Endodermal cell (in vitro differentiated cells): ENCODE measurements at regions not wholly inside any gene's neighbourhood (a gene's known extent, or its start where the extent isn't known, plus 50 kb on each side); places are given as distances from the start of the nearest gene placed in this dataset.

Experiments
- DNase-seq: peaks from one replicate; pipeline ENCODE4 v3.0.0-alpha.2; 2017
- H3K27ac ChIP-seq: 2 replicates; pipeline ENCODE4 v1.5.1; 2013; ENCODE audit warnings: mild to moderate bottlenecking, low read depth, low read length, moderate library complexity
- H3K27me3 ChIP-seq: 2 replicates; pipeline ENCODE4 v1.6.1; 2013; ENCODE audit warnings: mild to moderate bottlenecking, low read length, moderate library complexity; ENCODE audit not compliant: insufficient read depth, control insufficient read depth, poor library complexity, severe bottlenecking
- H3K36me3 ChIP-seq: 2 replicates; pipeline ENCODE4 v1.7.0; 2013; ENCODE audit warnings: mild to moderate bottlenecking, low read length, moderate library complexity; ENCODE audit not compliant: control insufficient read depth, insufficient read depth
- H3K4me1 ChIP-seq: one replicate; pipeline ENCODE4 v1.7.0; 2013; ENCODE audit warnings: low read length; ENCODE audit not compliant: control insufficient read depth, insufficient read depth
- H3K4me3 ChIP-seq: 2 replicates; pipeline ENCODE4 v1.5.1; 2013; ENCODE audit warnings: mild to moderate bottlenecking, low read length, moderate library complexity
- H3K9ac ChIP-seq: 2 replicates; pipeline ENCODE4 v1.6.1; 2013; ENCODE audit warnings: mild to moderate bottlenecking, low read length, moderate library complexity; ENCODE audit not compliant: poor library complexity, severe bottlenecking; ENCODE audit errors: extremely low read depth
- H3K9me3 ChIP-seq: 2 replicates; pipeline ENCODE4 v1.6.1; 2013; ENCODE audit warnings: mild to moderate bottlenecking, low read length, moderate library complexity; ENCODE audit not compliant: control insufficient read depth
- H3K27ac Mint-ChIP-seq: 2 replicates; pipeline ENCODE4 v1.8.0; 2020; ENCODE audit warnings: mixed read lengths
- H3K27me3 Mint-ChIP-seq: 2 replicates; pipeline ENCODE4 v1.8.0; 2021; ENCODE audit warnings: mild to moderate bottlenecking, mixed read lengths; ENCODE audit not compliant: insufficient read depth
- H3K36me3 Mint-ChIP-seq: 2 replicates; pipeline ENCODE4 v1.8.0; 2020; ENCODE audit warnings: low read depth, mixed read lengths
- H3K4me1 Mint-ChIP-seq: 2 replicates; pipeline ENCODE4 v1.8.0; 2020; ENCODE audit warnings: mixed read lengths
- H3K4me3 Mint-ChIP-seq: 2 replicates; pipeline ENCODE4 v1.8.0; 2020; ENCODE audit warnings: mild to moderate bottlenecking, moderate library complexity, mixed read lengths
- H3K9me3 Mint-ChIP-seq: 2 replicates; pipeline ENCODE4 v1.8.0; 2020; ENCODE audit warnings: mild to moderate bottlenecking, mixed read lengths
- WGBS, 2 experiments: methylation state at CpG; one replicate each; pipeline versions ENCODE4 v1.1.5 to v1.1.7; 2013; ENCODE audit warnings: missing lambda C conversion rate in 2 of 2, mixed read lengths in 1 of 2; ENCODE audit not compliant: insufficient coverage in 1 of 2, insufficient read length in 1 of 2; 5-methylcytosine and 5-hydroxymethylcytosine counted together
- TF ChIP-seq, protein P1 (sequence below): fragments of 200-600 bp; sonication (generic); conservative IDR thresholded peaks from 2 replicates; pipeline ENCODE4 v1.5.0; 2021; ENCODE audit warnings: antibody characterized with exemption, mild to moderate bottlenecking

DNA sequence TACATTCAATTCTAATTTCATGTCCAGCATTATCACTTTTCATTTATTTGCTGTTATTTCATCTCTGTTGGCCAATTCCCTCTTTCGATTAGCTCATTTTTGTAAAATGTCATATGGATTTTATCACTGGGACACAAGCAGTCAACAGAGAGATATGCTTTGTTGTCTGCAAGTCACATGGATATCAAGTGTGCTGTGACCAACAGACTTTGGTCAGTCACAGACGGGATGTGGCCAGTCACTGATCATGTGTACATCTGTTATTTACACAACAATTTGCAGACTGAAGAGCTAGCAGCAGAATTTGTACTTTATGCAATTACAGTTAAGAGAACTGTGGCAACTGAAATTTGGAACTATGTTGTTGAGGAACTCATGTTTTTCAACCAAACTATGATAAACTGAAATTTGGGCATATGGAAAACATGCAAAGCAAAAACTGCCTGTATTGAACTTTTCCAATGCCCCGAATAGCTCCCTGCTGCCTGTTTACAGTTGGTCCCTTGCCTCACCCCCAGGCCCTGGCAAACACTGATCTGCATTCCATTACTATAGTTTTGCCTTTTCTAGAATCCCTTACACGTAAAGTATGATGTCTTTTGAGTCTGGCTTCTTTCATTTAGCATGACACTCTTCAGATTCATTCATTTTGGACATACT, 104.4 kb downstream of the RPL22L1 start:
- Histone ChIP-seq H3K27ac (no peak overlapping the region), H3K9me3 (no peaks in the 10 kb centered on the region), H3K4me3 (no peak overlapping the region), H3K4me1 (peaks cover 39% of the 10 kb centered on the region), H3K36me3 (no peaks in the 10 kb centered on the region), H3K9ac (no peak overlapping the region), H3K27me3 (no peaks in the 10 kb centered on the region)
- 86 to 95% methylated on average over 4 of the region's 4 CpGs for WGBS, 2 experiments
- Mint-ChIP-seq H3K4me3 (no peak overlapping the region), H3K36me3 (no peaks in the 10 kb centered on the region), H3K9me3 (no peaks in the 10 kb centered on the region), H3K27me3 (no peaks in the 10 kb centered on the region), H3K4me1 (peaks cover 50% of the 10 kb centered on the region), H3K27ac (no peak overlapping the region)
- no peak for DNase-seq
- TF ChIP-seq, protein P1, sequence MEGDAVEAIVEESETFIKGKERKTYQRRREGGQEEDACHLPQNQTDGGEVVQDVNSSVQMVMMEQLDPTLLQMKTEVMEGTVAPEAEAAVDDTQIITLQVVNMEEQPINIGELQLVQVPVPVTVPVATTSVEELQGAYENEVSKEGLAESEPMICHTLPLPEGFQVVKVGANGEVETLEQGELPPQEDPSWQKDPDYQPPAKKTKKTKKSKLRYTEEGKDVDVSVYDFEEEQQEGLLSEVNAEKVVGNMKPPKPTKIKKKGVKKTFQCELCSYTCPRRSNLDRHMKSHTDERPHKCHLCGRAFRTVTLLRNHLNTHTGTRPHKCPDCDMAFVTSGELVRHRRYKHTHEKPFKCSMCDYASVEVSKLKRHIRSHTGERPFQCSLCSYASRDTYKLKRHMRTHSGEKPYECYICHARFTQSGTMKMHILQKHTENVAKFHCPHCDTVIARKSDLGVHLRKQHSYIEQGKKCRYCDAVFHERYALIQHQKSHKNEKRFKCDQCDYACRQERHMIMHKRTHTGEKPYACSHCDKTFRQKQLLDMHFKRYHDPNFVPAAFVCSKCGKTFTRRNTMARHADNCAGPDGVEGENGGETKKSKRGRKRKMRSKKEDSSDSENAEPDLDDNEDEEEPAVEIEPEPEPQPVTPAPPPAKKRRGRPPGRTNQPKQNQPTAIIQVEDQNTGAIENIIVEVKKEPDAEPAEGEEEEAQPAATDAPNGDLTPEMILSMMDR: no peak

DNA sequence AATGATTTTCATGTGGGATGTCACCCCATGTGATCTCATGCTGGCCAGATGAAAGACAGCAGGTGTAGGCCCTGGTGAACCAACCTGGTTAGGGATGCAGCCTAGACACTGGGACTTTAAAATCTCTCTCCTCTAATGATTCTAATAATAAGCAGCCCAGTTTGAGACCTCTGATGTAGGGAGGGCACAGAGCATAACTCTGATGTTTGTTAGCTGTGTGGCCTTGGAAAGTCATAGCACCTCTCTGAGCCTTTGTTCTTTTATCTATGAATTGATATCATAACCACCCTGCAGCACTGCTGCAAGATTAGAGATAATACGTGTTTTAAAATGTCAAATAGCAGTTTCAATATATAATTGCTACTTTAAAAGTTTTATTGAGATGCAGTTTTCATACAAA, 106.0 kb downstream of the RPL22L1 start:
- H3K4me3 ChIP-seq: no peak overlapping the region
- Mint-ChIP-seq H3K9me3 (no peaks in the 10 kb centered on the region), H3K4me1 (peaks cover 50% of the 10 kb centered on the region), H3K4me3 (no peak overlapping the region), H3K27me3 (no peaks in the 10 kb centered on the region), H3K27ac (no peak overlapping the region), H3K36me3 (no peaks in the 10 kb centered on the region)
- no peak overlapping the region for H3K27ac ChIP-seq
- peaks cover 40% of the 10 kb centered on the region for H3K4me1 ChIP-seq
- TF ChIP-seq, protein P1: no peak
- 100% methylated on average over 1 of the region's 1 CpG; no CpG with 5 or more reads in 1 of the 2 experiments for WGBS, 2 experiments
- H3K9ac ChIP-seq: no peak overlapping the region
- H3K9me3 ChIP-seq: no peaks in the 10 kb centered on the region
- H3K36me3 ChIP-seq: no peaks in the 10 kb centered on the region
- no peak for DNase-seq
- no peaks in the 10 kb centered on the region for H3K27me3 ChIP-seq

DNA sequence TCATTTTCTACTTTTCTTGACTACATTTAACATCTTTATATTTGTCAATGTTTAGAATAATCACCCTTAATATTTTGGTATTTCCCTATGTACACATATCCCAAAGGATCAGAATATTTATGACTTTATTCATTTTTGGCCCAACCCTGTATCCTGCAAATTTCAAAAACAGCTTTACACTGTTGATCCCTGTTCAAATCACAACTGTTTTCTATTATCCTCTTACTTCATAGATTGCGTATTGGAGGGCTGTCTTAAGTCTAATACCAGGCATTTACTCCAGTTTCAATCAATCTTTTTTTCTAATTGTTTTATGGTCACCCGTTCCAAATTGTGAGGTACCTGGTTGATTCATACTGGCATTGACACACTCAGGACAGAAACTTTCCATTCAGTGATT, 107.9 kb downstream of the RPL22L1 start:
- Histone ChIP-seq H3K27ac (no peak overlapping the region), H3K4me3 (no peak overlapping the region), H3K4me1 (peaks cover 22% of the 10 kb centered on the region), H3K27me3 (no peaks in the 10 kb centered on the region), H3K9me3 (no peaks in the 10 kb centered on the region), H3K9ac (no peak overlapping the region), H3K36me3 (no peaks in the 10 kb centered on the region)
- Mint-ChIP-seq H3K4me3 (no peak overlapping the region), H3K4me1 (peaks cover 31% of the 10 kb centered on the region), H3K27ac (no peak overlapping the region), H3K27me3 (no peaks in the 10 kb centered on the region), H3K9me3 (no peaks in the 10 kb centered on the region), H3K36me3 (no peaks in the 10 kb centered on the region)
- 89 to 95% methylated on average over 1 to 2 of the region's 2 CpGs for WGBS, 2 experiments
- TF ChIP-seq, protein P1: no peak
- no peak for DNase-seq
